Neural cell (in vitro differentiated cells): ENCODE measurements at regions not wholly inside any gene's neighbourhood (a gene's known extent, or its start where the extent isn't known, plus 50 kb on each side); places are given as distances from the start of the nearest gene placed in this dataset.

Experiments
- H2AFZ ChIP-seq: fragments of 200-600, 300-800 bp; sonication (generic), shearing (Covaris generic); 2 replicates; pipeline ENCODE4 v1.6.0; 2014; ENCODE audit warnings: low read depth, mild to moderate bottlenecking, antibody characterized with exemption, low read length, moderate library complexity
- H3F3A ChIP-seq: fragments of 200-600 bp; shearing (Covaris generic); 2 replicates; pipeline ENCODE4 v1.6.1; 2016; ENCODE audit warnings: mild to moderate bottlenecking, moderate library complexity, mixed read lengths, antibody characterized with exemption, low read length; ENCODE audit not compliant: insufficient read depth, poor library complexity, severe bottlenecking
- H3K27ac ChIP-seq: fragments of 200-600, 300-800 bp; sonication (generic), shearing (Covaris generic); 2 replicates; pipeline ENCODE4 v1.5.1; 2014; ENCODE audit warnings: mild to moderate bottlenecking, low read length, moderate library complexity
- H3K27me3 ChIP-seq: fragments of 300-800, 200-600 bp; sonication (generic), shearing (Covaris generic); 2 replicates; pipeline ENCODE4 v1.6.0; 2014; ENCODE audit warnings: mild to moderate bottlenecking, low read depth, low read length, moderate library complexity; ENCODE audit not compliant: insufficient read depth
- H3K36me3 ChIP-seq: fragments of 300-800, 200-600 bp; sonication (generic), shearing (Covaris generic); 2 replicates; pipeline ENCODE4 v1.5.1; 2014; ENCODE audit warnings: mild to moderate bottlenecking, antibody characterized with exemption, low read length, moderate library complexity; ENCODE audit not compliant: insufficient read depth
- H3K4me2 ChIP-seq: fragments of 300-800, 200-600 bp; sonication (generic), shearing (Covaris generic); 2 replicates; pipeline ENCODE4 v1.6.0; 2014; ENCODE audit warnings: mild to moderate bottlenecking, low read length
- H3K4me3 ChIP-seq: fragments of 300-800, 200-600 bp; sonication (generic), shearing (Covaris generic); 2 replicates; pipeline ENCODE4 v1.5.1; 2014; ENCODE audit warnings: mild to moderate bottlenecking, low read length, moderate library complexity
- H3K79me2 ChIP-seq: fragments of 200-600 bp; shearing (Covaris generic); replicated peaks from 2 replicates; pipeline ENCODE4 v1.6.0; 2014; ENCODE audit warnings: mild to moderate bottlenecking, low read length, moderate library complexity; ENCODE audit not compliant: insufficient read depth
- H3K9ac ChIP-seq: fragments of 300-800, 200-600 bp; sonication (generic), shearing (Covaris generic); 2 replicates; pipeline ENCODE4 v1.6.1; 2016; ENCODE audit warnings: mild to moderate bottlenecking, low read length, mixed read lengths
- H3K9me2 ChIP-seq: fragments of 200-600 bp; shearing (Covaris generic); 2 replicates; pipeline ENCODE4 v1.6.1; 2016; ENCODE audit warnings: mild to moderate bottlenecking, low read length, mixed read lengths; ENCODE audit not compliant: insufficient read depth
- H3K9me3 ChIP-seq: fragments of 200-600, 300-800 bp; sonication (generic), shearing (Covaris generic); 2 replicates; pipeline ENCODE4 v1.6.1; 2016; ENCODE audit warnings: mild to moderate bottlenecking, mixed run types, low read length, moderate library complexity, mixed read lengths
- H4K20me1 ChIP-seq: fragments of 200-600 bp; shearing (Covaris generic); 2 replicates; pipeline ENCODE4 v1.6.1; 2016; ENCODE audit warnings: mild to moderate bottlenecking, mixed run types; ENCODE audit not compliant: insufficient read depth
- EP300 ChIP-seq: fragments of 450-650 bp; conservative IDR thresholded peaks from 2 replicates; pipeline ENCODE4 v1.6.1; 2014; ENCODE audit warnings: antibody characterized with exemption, mild to moderate bottlenecking, moderate library complexity; ENCODE audit not compliant: poor library complexity, severe bottlenecking
- EZH2 ChIP-seq: fragments of 200-600, 300-800 bp; shearing (Covaris generic), sonication (generic); IDR thresholded peaks from 2 replicates; pipeline ENCODE4 v1.6.1; 2014; ENCODE audit warnings: antibody characterized with exemption, low read length, borderline replicate concordance, mild to moderate bottlenecking; ENCODE audit not compliant: insufficient read depth, poor library complexity, severe bottlenecking
- MXI1 ChIP-seq: fragments of 450-650 bp; conservative IDR thresholded peaks from 2 replicates; pipeline ENCODE4 v1.6.1; 2014; ENCODE audit warnings: antibody characterized with exemption, mild to moderate bottlenecking; ENCODE audit not compliant: poor library complexity, severe bottlenecking
- POLR2AphosphoS5 ChIP-seq: IDR thresholded peaks from 2 replicates; pipeline ENCODE4 v1.6.1; 2012
- RAD21 ChIP-seq: fragments of 450-650 bp; conservative IDR thresholded peaks from 2 replicates; pipeline ENCODE4 v1.6.1; 2014; ENCODE audit warnings: antibody characterized with exemption, mild to moderate bottlenecking, moderate library complexity
- SMC3 ChIP-seq: fragments of 450-650 bp; conservative IDR thresholded peaks from 2 replicates; pipeline ENCODE4 v1.6.1; 2014; ENCODE audit warnings: antibody characterized with exemption, mild to moderate bottlenecking, moderate library complexity; ENCODE audit not compliant: poor library complexity
- TAF1 ChIP-seq: IDR thresholded peaks from 2 replicates; pipeline ENCODE4 v1.6.1; 2012; ENCODE audit warnings: low read depth
- TF ChIP-seq, protein P1 (sequence below): IDR thresholded peaks from 2 replicates; pipeline ENCODE4 v1.6.1; 2012; ENCODE audit warnings: borderline replicate concordance
- TF ChIP-seq, protein P2 (sequence below): fragments of 450-650 bp; IDR thresholded peaks from 2 replicates; pipeline ENCODE4 v1.5.1; 2014; ENCODE audit warnings: antibody characterized with exemption, mild to moderate bottlenecking, moderate library complexity; ENCODE audit not compliant: poor library complexity, severe bottlenecking

DNA sequence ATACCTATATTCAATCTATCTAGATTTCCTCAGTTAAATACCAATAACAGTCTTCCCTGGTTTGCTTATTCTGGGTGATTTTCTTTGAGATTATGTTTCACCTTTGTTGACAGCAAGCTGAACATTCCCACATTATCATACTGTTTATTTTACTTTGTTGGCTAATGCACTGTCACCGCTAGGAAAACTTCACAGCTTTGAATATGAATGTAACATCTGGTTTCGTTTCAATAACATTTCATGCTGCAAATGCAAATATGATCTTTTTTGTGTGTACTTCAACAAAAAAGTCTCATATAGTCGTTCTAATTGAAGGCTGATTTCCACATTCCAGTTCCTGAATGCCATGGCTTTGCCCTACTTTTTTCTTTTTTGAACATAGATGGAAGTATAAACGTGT is 946.3 kb upstream of the GHITM start:
- H3K79me2 ChIP-seq, result no peaks in the 10 kb centered on the region
- H2AFZ ChIP-seq, result no peak overlapping the region
- no peaks in the 10 kb centered on the region for H3F3A ChIP-seq
- H3K27me3 ChIP-seq, result no peaks in the 10 kb centered on the region
- no peak overlapping the region for H3K27ac ChIP-seq
- no peaks in the 10 kb centered on the region for H3K9me3 ChIP-seq
- H3K4me3 ChIP-seq, result no peak overlapping the region
- H3K9me2 ChIP-seq, result no peaks in the 10 kb centered on the region
- no peak overlapping the region for H3K9ac ChIP-seq
- no peak overlapping the region for H3K4me2 ChIP-seq
- H3K36me3 ChIP-seq, result no peaks in the 10 kb centered on the region
- H4K20me1 ChIP-seq, result no peaks in the 10 kb centered on the region
- TF ChIP-seq SMC3 (no peak), POLR2AphosphoS5 (no peak), MXI1 (no peak), EP300 (no peak), TAF1 (no peak), EZH2 (no peak), RAD21 (no peak)
- TF ChIP-seq, protein P1, sequence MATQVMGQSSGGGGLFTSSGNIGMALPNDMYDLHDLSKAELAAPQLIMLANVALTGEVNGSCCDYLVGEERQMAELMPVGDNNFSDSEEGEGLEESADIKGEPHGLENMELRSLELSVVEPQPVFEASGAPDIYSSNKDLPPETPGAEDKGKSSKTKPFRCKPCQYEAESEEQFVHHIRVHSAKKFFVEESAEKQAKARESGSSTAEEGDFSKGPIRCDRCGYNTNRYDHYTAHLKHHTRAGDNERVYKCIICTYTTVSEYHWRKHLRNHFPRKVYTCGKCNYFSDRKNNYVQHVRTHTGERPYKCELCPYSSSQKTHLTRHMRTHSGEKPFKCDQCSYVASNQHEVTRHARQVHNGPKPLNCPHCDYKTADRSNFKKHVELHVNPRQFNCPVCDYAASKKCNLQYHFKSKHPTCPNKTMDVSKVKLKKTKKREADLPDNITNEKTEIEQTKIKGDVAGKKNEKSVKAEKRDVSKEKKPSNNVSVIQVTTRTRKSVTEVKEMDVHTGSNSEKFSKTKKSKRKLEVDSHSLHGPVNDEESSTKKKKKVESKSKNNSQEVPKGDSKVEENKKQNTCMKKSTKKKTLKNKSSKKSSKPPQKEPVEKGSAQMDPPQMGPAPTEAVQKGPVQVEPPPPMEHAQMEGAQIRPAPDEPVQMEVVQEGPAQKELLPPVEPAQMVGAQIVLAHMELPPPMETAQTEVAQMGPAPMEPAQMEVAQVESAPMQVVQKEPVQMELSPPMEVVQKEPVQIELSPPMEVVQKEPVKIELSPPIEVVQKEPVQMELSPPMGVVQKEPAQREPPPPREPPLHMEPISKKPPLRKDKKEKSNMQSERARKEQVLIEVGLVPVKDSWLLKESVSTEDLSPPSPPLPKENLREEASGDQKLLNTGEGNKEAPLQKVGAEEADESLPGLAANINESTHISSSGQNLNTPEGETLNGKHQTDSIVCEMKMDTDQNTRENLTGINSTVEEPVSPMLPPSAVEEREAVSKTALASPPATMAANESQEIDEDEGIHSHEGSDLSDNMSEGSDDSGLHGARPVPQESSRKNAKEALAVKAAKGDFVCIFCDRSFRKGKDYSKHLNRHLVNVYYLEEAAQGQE, result no peak
- TF ChIP-seq, protein P2, sequence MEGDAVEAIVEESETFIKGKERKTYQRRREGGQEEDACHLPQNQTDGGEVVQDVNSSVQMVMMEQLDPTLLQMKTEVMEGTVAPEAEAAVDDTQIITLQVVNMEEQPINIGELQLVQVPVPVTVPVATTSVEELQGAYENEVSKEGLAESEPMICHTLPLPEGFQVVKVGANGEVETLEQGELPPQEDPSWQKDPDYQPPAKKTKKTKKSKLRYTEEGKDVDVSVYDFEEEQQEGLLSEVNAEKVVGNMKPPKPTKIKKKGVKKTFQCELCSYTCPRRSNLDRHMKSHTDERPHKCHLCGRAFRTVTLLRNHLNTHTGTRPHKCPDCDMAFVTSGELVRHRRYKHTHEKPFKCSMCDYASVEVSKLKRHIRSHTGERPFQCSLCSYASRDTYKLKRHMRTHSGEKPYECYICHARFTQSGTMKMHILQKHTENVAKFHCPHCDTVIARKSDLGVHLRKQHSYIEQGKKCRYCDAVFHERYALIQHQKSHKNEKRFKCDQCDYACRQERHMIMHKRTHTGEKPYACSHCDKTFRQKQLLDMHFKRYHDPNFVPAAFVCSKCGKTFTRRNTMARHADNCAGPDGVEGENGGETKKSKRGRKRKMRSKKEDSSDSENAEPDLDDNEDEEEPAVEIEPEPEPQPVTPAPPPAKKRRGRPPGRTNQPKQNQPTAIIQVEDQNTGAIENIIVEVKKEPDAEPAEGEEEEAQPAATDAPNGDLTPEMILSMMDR, result no peak

GRCh38 chr10:83195021-83195420 is 944.3 kb upstream of the GHITM start:
- TF ChIP-seq SMC3 (no peak), RAD21 (no peak), EZH2 (no peak), POLR2AphosphoS5 (no peak), TAF1 (no peak), EP300 (no peak), MXI1 (no peak)
- TF ChIP-seq, protein P1, result no peak
- TF ChIP-seq, protein P2, result no peak
- H3K27ac ChIP-seq, result no peak overlapping the region

More at GRCh38 chr10:83195021-83195420, 944.3 kb upstream of the GHITM start:
- Histone ChIP-seq H3F3A (no peaks in the 10 kb centered on the region), H2AFZ (no peak overlapping the region), H3K9me3 (no peaks in the 10 kb centered on the region), H3K9ac (no peak overlapping the region), H3K79me2 (no peaks in the 10 kb centered on the region), H3K27me3 (no peaks in the 10 kb centered on the region), H3K4me2 (no peak overlapping the region), H3K36me3 (no peaks in the 10 kb centered on the region), H3K9me2 (no peaks in the 10 kb centered on the region), H4K20me1 (no peaks in the 10 kb centered on the region), H3K4me3 (no peak overlapping the region)
